IMR-90 (cell line): ENCODE measurements at regions not wholly inside any gene's neighbourhood (a gene's known extent, or its start where the extent isn't known, plus 50 kb on each side); places are given as distances from the start of the nearest gene placed in this dataset.

Experiments
- CEBPB ChIP-seq: IDR thresholded peaks from 2 replicates; pipeline ENCODE4 v1.6.1; 2012; ENCODE audit warnings: low read depth, low read length, improper control_type of control experiment
- CHD1 ChIP-seq: IDR thresholded peaks from 2 replicates; pipeline ENCODE4 v1.6.1; 2012; ENCODE audit warnings: low read depth, low read length, improper control_type of control experiment
- CTCF ChIP-seq: conservative IDR thresholded peaks from 2 replicates; pipeline ENCODE4 v1.5.1; 2012; ENCODE audit warnings: mild to moderate bottlenecking, low read depth, low read length, improper control_type of control experiment
- ELK1 ChIP-seq: fragments of 150-350 bp; IDR thresholded peaks from 2 replicates; pipeline ENCODE4 v1.6.1; 2016; ENCODE audit warnings: low read depth, mild to moderate bottlenecking, low read length, moderate library complexity, borderline replicate concordance
- FOS ChIP-seq: fragments of 150-350 bp; IDR thresholded peaks from 2 replicates; pipeline ENCODE4 v1.6.1; 2016; ENCODE audit warnings: low read depth, low read length
- MAFK ChIP-seq: IDR thresholded peaks from 2 replicates; pipeline ENCODE4 v1.6.1; 2012; ENCODE audit warnings: low read depth, low read length, improper control_type of control experiment
- MXI1 ChIP-seq: IDR thresholded peaks from 2 replicates; pipeline ENCODE4 v1.6.1; 2012; ENCODE audit warnings: low read depth, mild to moderate bottlenecking, low read length, moderate library complexity, borderline replicate concordance
- NFE2L2 ChIP-seq: fragments of 150-350 bp; IDR thresholded peaks from 2 replicates; pipeline ENCODE4 v1.6.1; 2016; ENCODE audit warnings: low read depth, mild to moderate bottlenecking, low read length
- POLR2A ChIP-seq: IDR thresholded peaks from 2 replicates; pipeline ENCODE4 v1.6.1; 2012; ENCODE audit warnings: mild to moderate bottlenecking, low read depth, low read length
- RAD21 ChIP-seq: IDR thresholded peaks from 2 replicates; pipeline ENCODE4 v1.6.1; 2012; ENCODE audit warnings: low read length, improper control_type of control experiment
- RCOR1 ChIP-seq: IDR thresholded peaks from 2 replicates; pipeline ENCODE4 v1.6.1; 2012; ENCODE audit warnings: mild to moderate bottlenecking, low read length, improper control_type of control experiment; ENCODE audit not compliant: insufficient replicate concordance
- RFX5 ChIP-seq: IDR thresholded peaks from 2 replicates; pipeline ENCODE4 v1.8.0; 2012; ENCODE audit warnings: low read depth, mild to moderate bottlenecking, low read length, moderate library complexity
- SMC3 ChIP-seq: fragments of 150-350 bp; IDR thresholded peaks from 2 replicates; pipeline ENCODE4 v1.6.1; 2016; ENCODE audit warnings: low read depth, mild to moderate bottlenecking, antibody characterized with exemption, low read length, moderate library complexity
- USF2 ChIP-seq: fragments of 150-350 bp; IDR thresholded peaks from 2 replicates; pipeline ENCODE4 v1.6.1; 2017; ENCODE audit warnings: mild to moderate bottlenecking, antibody characterized with exemption, low read length, low read depth

DNA sequence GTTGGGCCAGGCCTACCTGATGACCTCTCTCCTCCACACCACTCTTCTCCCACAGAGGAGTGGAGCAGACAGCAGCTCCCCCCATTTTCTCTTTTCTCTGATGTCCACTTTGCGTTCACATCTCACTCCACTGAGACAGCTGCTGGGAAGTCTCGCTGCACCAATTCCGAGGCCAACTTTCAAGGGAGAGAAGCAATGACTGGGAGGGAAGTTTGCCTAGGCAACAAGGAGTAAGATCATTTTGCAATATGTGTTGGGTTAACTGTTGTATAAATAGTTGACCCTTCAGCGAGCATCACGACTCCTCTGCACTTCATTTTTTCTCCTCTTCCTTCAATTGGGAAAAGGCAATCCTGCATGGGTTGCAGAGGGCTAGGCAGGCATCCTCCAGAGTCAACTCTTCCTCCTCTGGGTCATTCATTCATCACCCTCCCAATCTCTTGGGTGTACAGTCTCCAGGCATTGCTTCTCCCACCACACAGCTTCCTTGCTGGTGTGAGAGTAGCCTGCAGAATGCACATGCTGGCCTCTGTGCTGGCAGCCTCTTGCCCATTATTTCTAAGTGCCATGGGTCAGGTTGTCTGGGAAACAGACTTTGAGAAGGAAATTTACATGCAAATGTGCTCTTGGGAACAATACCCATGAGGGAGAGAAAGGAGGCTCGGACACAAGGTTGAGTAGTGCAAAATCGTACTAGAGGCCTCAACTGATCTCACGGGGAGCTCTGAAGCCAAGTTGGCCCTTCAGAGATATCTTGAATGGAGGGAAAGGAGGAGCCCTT, 75.8 kb upstream of the BCAR3 start:
- TF ChIP-seq CTCF (no peak), SMC3 (no peak), RFX5 (no peak), MAFK (no peak), CEBPB (no peak), POLR2A (no peak), USF2 (no peak), RAD21 (no peak), CHD1 (no peak), MXI1 (no peak), NFE2L2 (no peak), FOS (no peak), RCOR1 (no peak), ELK1 (no peak)
